ENCODE measurements at regions not wholly inside any gene's neighbourhood (a gene's known extent, or its start where the extent isn't known, plus 50 kb on each side); places are given as distances from the start of the nearest gene placed in this dataset.

DNA sequence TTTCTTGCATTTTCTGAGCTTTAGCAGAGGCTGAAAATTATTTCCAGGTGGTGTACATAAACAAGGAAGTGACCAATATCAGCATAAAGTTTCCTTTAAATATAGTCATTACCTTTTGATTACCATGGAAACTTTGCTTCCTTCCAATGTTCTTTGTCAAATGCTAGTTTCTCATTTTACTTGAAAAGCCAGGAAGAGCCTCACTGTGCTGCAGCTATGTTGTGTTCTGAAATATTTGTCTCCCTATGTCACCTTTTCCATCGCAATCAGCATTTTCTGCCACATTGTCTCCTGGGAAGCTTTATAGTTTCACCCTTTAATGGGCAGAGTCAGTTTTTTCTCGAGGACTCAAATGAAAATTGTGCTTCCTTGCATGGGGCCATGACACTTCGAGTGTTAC, 496.0 kb downstream of the CDH8 start:
- Histone ChIP-seq H3K27me3 (ENCODE audit: control insufficient read depth, insufficient read depth, low read length) (no peaks in the 10 kb centered on the region), H3K4me3 (ENCODE audit: low read depth, low read length) (no peak overlapping the region), H3K36me3 (ENCODE audit: control insufficient read depth, insufficient read depth, low read length) (no peaks in the 10 kb centered on the region)
- TF ChIP-seq, protein P1, sequence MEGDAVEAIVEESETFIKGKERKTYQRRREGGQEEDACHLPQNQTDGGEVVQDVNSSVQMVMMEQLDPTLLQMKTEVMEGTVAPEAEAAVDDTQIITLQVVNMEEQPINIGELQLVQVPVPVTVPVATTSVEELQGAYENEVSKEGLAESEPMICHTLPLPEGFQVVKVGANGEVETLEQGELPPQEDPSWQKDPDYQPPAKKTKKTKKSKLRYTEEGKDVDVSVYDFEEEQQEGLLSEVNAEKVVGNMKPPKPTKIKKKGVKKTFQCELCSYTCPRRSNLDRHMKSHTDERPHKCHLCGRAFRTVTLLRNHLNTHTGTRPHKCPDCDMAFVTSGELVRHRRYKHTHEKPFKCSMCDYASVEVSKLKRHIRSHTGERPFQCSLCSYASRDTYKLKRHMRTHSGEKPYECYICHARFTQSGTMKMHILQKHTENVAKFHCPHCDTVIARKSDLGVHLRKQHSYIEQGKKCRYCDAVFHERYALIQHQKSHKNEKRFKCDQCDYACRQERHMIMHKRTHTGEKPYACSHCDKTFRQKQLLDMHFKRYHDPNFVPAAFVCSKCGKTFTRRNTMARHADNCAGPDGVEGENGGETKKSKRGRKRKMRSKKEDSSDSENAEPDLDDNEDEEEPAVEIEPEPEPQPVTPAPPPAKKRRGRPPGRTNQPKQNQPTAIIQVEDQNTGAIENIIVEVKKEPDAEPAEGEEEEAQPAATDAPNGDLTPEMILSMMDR (IDR thresholded peaks at IDR 0.05; ENCODE audit: insufficient read depth, low read depth, low read length), result no peak
- CTCF ChIA-PET, result no interaction called here
- DNase-seq (ENCODE audit: low read depth), result no peak
- POLR2A ChIA-PET, result no interaction called here

DNA sequence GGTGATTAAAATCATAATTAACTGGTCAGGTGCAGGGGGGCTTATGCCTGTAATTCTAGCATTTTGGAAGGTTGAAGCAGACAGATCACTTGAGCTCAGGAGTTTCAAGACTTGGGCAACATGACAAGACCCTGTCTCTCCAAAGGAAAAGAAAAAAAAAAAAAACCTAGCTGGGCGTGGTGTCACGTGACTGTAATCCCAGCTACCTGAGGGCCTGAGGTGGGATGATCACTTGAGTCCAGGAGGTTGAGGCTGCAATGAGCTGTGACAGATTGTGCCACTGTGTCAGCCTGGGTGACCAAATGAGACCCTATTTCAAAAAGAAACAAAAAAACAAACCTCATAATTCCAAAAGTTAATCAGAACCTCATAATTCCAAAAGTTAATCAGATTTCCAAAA, 505.5 kb downstream of the CDH8 start:
- no peak for DNase-seq (ENCODE audit: low read depth)
- Histone ChIP-seq H3K4me3 (ENCODE audit: low read depth, low read length) (no peak overlapping the region), H3K27me3 (ENCODE audit: control insufficient read depth, insufficient read depth, low read length) (no peaks in the 10 kb centered on the region), H3K36me3 (ENCODE audit: control insufficient read depth, insufficient read depth, low read length) (no peaks in the 10 kb centered on the region)
- POLR2A ChIA-PET, result no interaction called here
- TF ChIP-seq, protein P1 (IDR thresholded peaks at IDR 0.05; ENCODE audit: insufficient read depth, low read depth, low read length), result no peak
- CTCF ChIA-PET, result no interaction called here

DNA sequence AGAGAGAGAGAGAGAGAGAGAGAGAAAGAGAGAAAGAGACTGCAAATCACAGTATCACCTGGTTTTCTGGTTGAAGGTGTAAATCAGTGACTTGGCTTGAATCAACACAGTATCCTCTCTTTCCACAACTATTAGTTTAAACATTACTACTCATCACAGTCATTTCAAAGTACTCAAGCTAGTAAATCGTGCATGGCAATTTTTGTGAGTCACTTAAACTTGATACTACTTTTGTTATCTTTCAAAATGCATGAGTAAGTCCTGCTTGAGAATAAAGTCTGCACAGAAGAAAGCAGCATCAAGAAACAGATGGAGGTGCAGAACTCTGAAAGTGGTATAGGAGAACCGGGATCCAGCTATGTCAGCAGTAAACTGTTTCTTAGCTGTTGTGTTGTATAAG, 535.4 kb downstream of the CDH8 start:
- no peak for DNase-seq (ENCODE audit: low read depth)
- H3K27me3 ChIP-seq (ENCODE audit: control insufficient read depth, insufficient read depth, low read length), result no peaks in the 10 kb centered on the region
- TF ChIP-seq, protein P1 (IDR thresholded peaks at IDR 0.05; ENCODE audit: insufficient read depth, low read depth, low read length), result no peak
- no peak overlapping the region for H3K4me3 ChIP-seq (ENCODE audit: low read depth, low read length)
- POLR2A ChIA-PET, result no interaction called here
- H3K36me3 ChIP-seq (ENCODE audit: control insufficient read depth, insufficient read depth, low read length), result no peaks in the 10 kb centered on the region
- CTCF ChIA-PET, result no interaction called here

DNA sequence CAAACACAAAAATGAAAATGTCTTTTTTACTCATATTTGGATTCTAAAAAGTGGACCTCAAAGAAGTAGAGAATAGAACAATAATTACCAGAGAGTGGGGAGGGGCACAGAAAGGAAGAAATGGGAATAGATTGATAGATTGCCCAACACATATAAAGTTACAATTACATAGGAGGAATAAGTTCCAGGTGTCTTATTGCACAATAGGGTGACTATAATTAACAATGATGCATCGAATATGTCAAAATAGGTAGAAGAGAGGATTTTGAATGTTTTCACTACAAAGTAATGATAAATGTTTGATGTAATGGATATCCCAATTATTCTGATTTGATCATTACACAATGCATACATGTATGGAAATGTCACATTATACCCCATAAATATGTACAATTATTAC, 556.0 kb downstream of the CDH8 start:
- Histone ChIP-seq H3K36me3 (ENCODE audit: control insufficient read depth, insufficient read depth, low read length) (no peaks in the 10 kb centered on the region), H3K4me3 (ENCODE audit: low read depth, low read length) (no peak overlapping the region), H3K27me3 (ENCODE audit: control insufficient read depth, insufficient read depth, low read length) (no peaks in the 10 kb centered on the region)
- TF ChIP-seq, protein P1 (IDR thresholded peaks at IDR 0.05; ENCODE audit: insufficient read depth, low read depth, low read length), result no peak
- POLR2A ChIA-PET, result no interaction called here
- CTCF ChIA-PET, result no interaction called here
- DNase-seq (ENCODE audit: low read depth), result no peak

DNA sequence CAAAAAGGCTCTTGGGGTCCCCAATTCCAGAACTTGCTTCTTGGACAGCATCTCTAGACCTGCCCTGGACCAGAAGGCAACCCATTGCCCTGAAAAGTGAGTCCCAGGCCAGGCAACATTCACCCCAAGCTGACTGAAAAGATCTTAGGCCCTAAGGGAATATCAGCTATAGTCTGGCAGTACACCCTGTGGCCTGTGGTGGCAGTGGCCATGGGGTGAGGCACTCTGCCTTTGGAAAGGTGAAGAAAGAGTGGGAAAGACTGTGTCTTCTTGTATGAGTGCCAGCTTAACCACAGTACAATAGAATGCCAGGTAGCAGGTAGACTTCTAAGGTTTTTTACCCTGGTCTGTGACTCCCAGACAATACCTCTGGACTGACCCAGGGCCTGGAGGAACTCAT, 564.5 kb downstream of the CDH8 start:
- CTCF ChIA-PET, result no interaction called here
- POLR2A ChIA-PET, result no interaction called here
- H3K36me3 ChIP-seq (ENCODE audit: control insufficient read depth, insufficient read depth, low read length), result no peaks in the 10 kb centered on the region

More for the DNA sequence above, 564.5 kb downstream of the CDH8 start:
- DNase-seq (ENCODE audit: low read depth), result no peak
- Histone ChIP-seq H3K4me3 (ENCODE audit: low read depth, low read length) (no peak overlapping the region), H3K27me3 (ENCODE audit: control insufficient read depth, insufficient read depth, low read length) (no peaks in the 10 kb centered on the region)
- TF ChIP-seq, protein P1 (IDR thresholded peaks at IDR 0.05; ENCODE audit: insufficient read depth, low read depth, low read length), result no peak

Measured in BJ (cell line).